ENCODE measurements at regions not wholly inside any gene's neighbourhood (a gene's known extent, or its start where the extent isn't known, plus 50 kb on each side); places are given as distances from the start of the nearest gene placed in this dataset.

DNA sequence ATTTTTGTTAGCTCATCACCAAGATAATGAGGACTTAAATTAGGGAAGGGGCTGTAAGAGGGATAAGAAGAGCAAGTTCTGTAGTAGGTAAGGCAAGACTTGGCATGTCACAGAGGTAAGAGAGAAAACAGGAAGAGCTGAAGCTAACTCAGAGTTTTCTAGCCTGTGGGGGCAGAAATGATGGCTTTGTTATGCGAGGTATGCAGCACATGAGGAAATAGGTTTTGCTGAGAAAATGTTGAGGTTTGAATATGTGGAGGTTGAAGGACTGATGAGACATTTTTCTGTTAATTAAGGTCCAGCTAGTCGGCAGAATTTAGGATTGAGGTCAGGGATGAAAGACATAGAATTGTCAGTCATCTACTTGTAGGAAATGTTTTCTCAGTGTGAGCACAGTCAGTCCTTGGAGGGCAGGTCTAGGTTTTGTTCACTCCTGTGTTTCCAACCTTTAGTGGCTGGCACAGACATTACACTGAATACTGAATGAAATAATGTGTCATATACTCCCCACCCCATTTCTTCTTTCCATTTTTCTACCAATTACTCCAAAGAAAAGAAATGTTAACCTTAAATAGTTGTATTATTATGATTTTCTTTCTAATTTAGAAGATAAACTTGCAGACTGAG is 154.0 kb upstream of the AADAT start:
- Histone ChIP-seq H3K4me3 (ENCODE audit: low read length in 2 of 2) (no peak overlapping the region), H3K36me3 (ENCODE audit: control insufficient read depth in 1 of 2, insufficient read depth in 2 of 2, low read length in 1 of 2) (no peaks in the 10 kb centered on the region), H3K27ac (ENCODE audit: low read depth in 1 of 2, low read length in 2 of 2) (no peak overlapping the region), H3K27me3 (ENCODE audit: control insufficient read depth in 1 of 2, insufficient read depth in 2 of 2, low read length in 1 of 2) (no peaks in the 10 kb centered on the region), H3K4me1 (ENCODE audit: control insufficient read depth in 1 of 2, insufficient read depth in 2 of 2, low read length in 2 of 2) (peaks cover 2 to 6% of the 10 kb centered on the region in 2 donors), H3K9me3 (ENCODE audit: control insufficient read depth, low read length) (no peaks in the 10 kb centered on the region)
- ATAC-seq (ENCODE audit: low FRiP score) (no peak), DNase-seq (no peak)
- 63 to 69% methylated on average over 2 of the region's 2 CpGs for WGBS, 2 donors
- intact Hi-C loops (cut with DNase I) = no loop called here

- H3K9me3 ChIP-seq (ENCODE audit: control insufficient read depth, low read length) = no peaks in the 10 kb centered on the region
- H3K27ac ChIP-seq (ENCODE audit: low read depth in 1 of 2, low read length in 2 of 2) = no peak overlapping the region
- no peaks in the 10 kb centered on the region for H3K27me3 ChIP-seq (ENCODE audit: control insufficient read depth in 1 of 2, insufficient read depth in 2 of 2, low read length in 1 of 2)
- intact Hi-C loops (cut with DNase I) = no loop called here
- no peaks in the 10 kb centered on the region for H3K36me3 ChIP-seq (ENCODE audit: control insufficient read depth in 1 of 2, insufficient read depth in 2 of 2, low read length in 1 of 2)
- no peak for ATAC-seq (ENCODE audit: low FRiP score)
- peaks cover 2 to 6% of the 10 kb centered on the region in 2 donors for H3K4me1 ChIP-seq (ENCODE audit: control insufficient read depth in 1 of 2, insufficient read depth in 2 of 2, low read length in 2 of 2)
- H3K4me3 ChIP-seq (ENCODE audit: low read length in 2 of 2) = no peak overlapping the region
- DNase-seq = no peak
These were observed 152.7 kb upstream of the AADAT start for GRCh38 chr4:170242471-170242870.

- intact Hi-C loops (cut with DNase I) = no loop called here
- no peaks in the 10 kb centered on the region for H3K36me3 ChIP-seq (ENCODE audit: control insufficient read depth in 1 of 2, insufficient read depth in 2 of 2, low read length in 1 of 2)
- ATAC-seq (ENCODE audit: low FRiP score) (no peak), DNase-seq (no peak)
- H3K9me3 ChIP-seq (ENCODE audit: control insufficient read depth, low read length) = no peaks in the 10 kb centered on the region
- H3K4me3 ChIP-seq (ENCODE audit: low read length in 2 of 2) = no peak overlapping the region
- WGBS, 2 donors = 79 to 85% methylated on average over 3 of the region's 3 CpGs
- H3K4me1 ChIP-seq (ENCODE audit: control insufficient read depth in 1 of 2, insufficient read depth in 2 of 2, low read length in 2 of 2) = no peaks in the 10 kb centered on the region
- H3K27ac ChIP-seq (ENCODE audit: low read depth in 1 of 2, low read length in 2 of 2) = no peak overlapping the region
- no peaks in the 10 kb centered on the region for H3K27me3 ChIP-seq (ENCODE audit: control insufficient read depth in 1 of 2, insufficient read depth in 2 of 2, low read length in 1 of 2)
These were observed 145.0 kb upstream of the AADAT start for GRCh38 chr4:170234800-170235199.

GRCh38 chr4:170231377-170231776 is 141.6 kb upstream of the AADAT start:
- intact Hi-C loops (cut with DNase I) = no loop called here
- Histone ChIP-seq H3K4me3 (ENCODE audit: low read length in 2 of 2) (no peak overlapping the region), H3K36me3 (ENCODE audit: control insufficient read depth in 1 of 2, insufficient read depth in 2 of 2, low read length in 1 of 2) (no peaks in the 10 kb centered on the region), H3K9me3 (ENCODE audit: control insufficient read depth, low read length) (no peaks in the 10 kb centered on the region), H3K4me1 (ENCODE audit: control insufficient read depth in 1 of 2, insufficient read depth in 2 of 2, low read length in 2 of 2) (no peaks in the 10 kb centered on the region), H3K27me3 (ENCODE audit: control insufficient read depth in 1 of 2, insufficient read depth in 2 of 2, low read length in 1 of 2) (peaks cover 0 to 2% of the 10 kb centered on the region in 2 donors), H3K27ac (ENCODE audit: low read depth in 1 of 2, low read length in 2 of 2) (no peak overlapping the region)
- DNase-seq (no peak), ATAC-seq (ENCODE audit: low FRiP score) (no peak)
- WGBS, 2 donors = 71 to 75% methylated on average over 1 of the region's 1 CpG

GRCh38 chr4:170230242-170230641 is 140.5 kb upstream of the AADAT start:
- ATAC-seq (ENCODE audit: low FRiP score) = no peak

DNA sequence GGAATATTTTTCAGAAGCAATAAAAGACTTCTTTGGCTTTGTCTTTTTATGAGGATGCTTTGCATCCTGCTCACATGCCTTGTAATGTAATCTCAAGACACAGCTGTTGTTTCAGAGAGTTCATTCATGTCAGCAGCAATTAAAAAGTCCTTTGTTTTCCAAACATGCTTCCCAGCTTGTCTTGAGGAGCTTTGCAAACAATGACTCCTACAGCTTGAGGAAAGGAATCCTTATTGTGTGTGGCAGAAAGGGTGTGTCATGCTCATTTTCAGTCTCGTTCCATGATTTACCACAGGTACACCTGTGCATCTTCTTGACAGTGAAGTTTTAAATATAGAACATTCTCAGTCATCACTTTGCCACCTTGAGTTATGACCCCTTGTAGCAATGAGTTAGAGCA is 139.2 kb upstream of the AADAT start:
- H3K36me3 ChIP-seq (ENCODE audit: control insufficient read depth in 1 of 2, insufficient read depth in 2 of 2, low read length in 1 of 2) = no peaks in the 10 kb centered on the region
- DNase-seq (no peak), ATAC-seq (ENCODE audit: low FRiP score) (no peak)
- no peaks in the 10 kb centered on the region for H3K9me3 ChIP-seq (ENCODE audit: control insufficient read depth, low read length)
- intact Hi-C loops (cut with DNase I) = no loop called here
- 56 to 75% methylated on average over 1 of the region's 1 CpG for WGBS, 2 donors
- H3K4me3 ChIP-seq (ENCODE audit: low read length in 2 of 2) = no peak overlapping the region
- H3K27ac ChIP-seq (ENCODE audit: low read depth in 1 of 2, low read length in 2 of 2) = no peak overlapping the region
- H3K27me3 ChIP-seq (ENCODE audit: control insufficient read depth in 1 of 2, insufficient read depth in 2 of 2, low read length in 1 of 2) = peaks cover 0 to 2% of the 10 kb centered on the region in 2 donors
- H3K4me1 ChIP-seq (ENCODE audit: control insufficient read depth in 1 of 2, insufficient read depth in 2 of 2, low read length in 2 of 2) = no peaks in the 10 kb centered on the region

More at GRCh38 chr4:170230242-170230641, 140.5 kb upstream of the AADAT start:
- Histone ChIP-seq H3K27ac (ENCODE audit: low read depth in 1 of 2, low read length in 2 of 2) (no peak overlapping the region), H3K36me3 (ENCODE audit: control insufficient read depth in 1 of 2, insufficient read depth in 2 of 2, low read length in 1 of 2) (no peaks in the 10 kb centered on the region), H3K4me3 (ENCODE audit: low read length in 2 of 2) (no peak overlapping the region), H3K4me1 (ENCODE audit: control insufficient read depth in 1 of 2, insufficient read depth in 2 of 2, low read length in 2 of 2) (no peaks in the 10 kb centered on the region), H3K9me3 (ENCODE audit: control insufficient read depth, low read length) (no peaks in the 10 kb centered on the region), H3K27me3 (ENCODE audit: control insufficient read depth in 1 of 2, insufficient read depth in 2 of 2, low read length in 1 of 2) (peaks cover 0 to 2% of the 10 kb centered on the region in 2 donors)
- WGBS, 2 donors = 34 to 41% methylated on average over 5 of the region's 5 CpGs
- intact Hi-C loops (cut with DNase I) = no loop called here
- no peak for DNase-seq

DNA sequence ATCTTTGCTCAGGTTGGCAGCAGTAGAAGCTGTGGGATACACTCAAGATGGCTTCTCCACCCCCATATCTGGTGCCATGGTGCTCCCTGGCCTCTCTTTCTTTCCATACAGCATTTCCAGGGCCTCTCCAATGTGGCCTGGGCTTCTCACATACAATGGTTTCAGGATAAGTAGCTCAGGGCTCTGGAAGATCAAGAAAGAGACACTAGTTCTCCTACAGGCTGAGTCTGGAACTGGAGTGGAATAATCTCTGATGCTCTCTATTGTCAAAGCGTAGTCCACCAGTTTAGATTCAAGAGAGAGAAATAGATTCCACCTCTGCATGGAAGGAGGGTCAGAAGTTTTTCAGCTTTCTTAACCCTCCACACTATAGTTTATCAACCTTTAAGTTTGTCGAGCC is 138.2 kb upstream of the AADAT start:
- Histone ChIP-seq H3K4me3 (ENCODE audit: low read length in 2 of 2) (no peak overlapping the region), H3K9me3 (ENCODE audit: control insufficient read depth, low read length) (no peaks in the 10 kb centered on the region), H3K4me1 (ENCODE audit: control insufficient read depth in 1 of 2, insufficient read depth in 2 of 2, low read length in 2 of 2) (no peaks in the 10 kb centered on the region), H3K36me3 (ENCODE audit: control insufficient read depth in 1 of 2, insufficient read depth in 2 of 2, low read length in 1 of 2) (no peaks in the 10 kb centered on the region), H3K27me3 (ENCODE audit: control insufficient read depth in 1 of 2, insufficient read depth in 2 of 2, low read length in 1 of 2) (peaks cover 0 to 2% of the 10 kb centered on the region in 2 donors), H3K27ac (ENCODE audit: low read depth in 1 of 2, low read length in 2 of 2) (no peak overlapping the region)
- ATAC-seq (ENCODE audit: low FRiP score) (no peak), DNase-seq (no peak)
- intact Hi-C loops (cut with DNase I) = no loop called here
- WGBS, 2 donors = 86 to 95% methylated on average over 2 of the region's 2 CpGs

GRCh38 chr4:170226288-170226687 is 136.5 kb upstream of the AADAT start:
- DNase-seq = no peak
- Histone ChIP-seq H3K27ac (ENCODE audit: low read depth in 1 of 2, low read length in 2 of 2) (no peak overlapping the region), H3K9me3 (ENCODE audit: control insufficient read depth, low read length) (peaks cover 2% of the 10 kb centered on the region), H3K4me1 (ENCODE audit: control insufficient read depth in 1 of 2, insufficient read depth in 2 of 2, low read length in 2 of 2) (no peaks in the 10 kb centered on the region), H3K27me3 (ENCODE audit: control insufficient read depth in 1 of 2, insufficient read depth in 2 of 2, low read length in 1 of 2) (peaks cover 0 to 2% of the 10 kb centered on the region in 2 donors), H3K4me3 (ENCODE audit: low read length in 2 of 2) (no peak overlapping the region), H3K36me3 (ENCODE audit: control insufficient read depth in 1 of 2, insufficient read depth in 2 of 2, low read length in 1 of 2) (no peaks in the 10 kb centered on the region)
- WGBS, 2 donors = 79 to 81% methylated on average over 2 of the region's 2 CpGs
- ATAC-seq (ENCODE audit: low FRiP score) = no peak
- intact Hi-C loops (cut with DNase I) = no loop called here

DNA sequence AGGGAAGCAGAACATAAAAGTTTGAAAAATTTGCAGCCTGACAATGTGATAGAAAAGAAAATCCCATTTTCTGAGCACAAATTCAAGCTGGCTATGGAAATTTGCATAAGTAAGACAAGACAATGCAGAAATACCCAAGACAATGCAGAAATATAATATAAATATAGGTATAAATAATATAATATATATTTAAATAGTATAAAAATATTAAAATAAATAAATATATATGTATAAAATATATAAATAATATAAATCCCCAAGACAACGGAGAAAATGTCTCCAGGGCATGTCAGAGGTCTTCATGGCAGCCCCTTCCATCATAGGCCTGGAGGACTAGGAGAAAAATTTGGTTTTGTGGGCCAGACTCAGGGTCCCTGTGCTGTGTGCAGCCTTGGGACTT is 125.0 kb upstream of the AADAT start:
- intact Hi-C loops (cut with DNase I) = no loop called here

More for the DNA sequence above, 125.0 kb upstream of the AADAT start:
- Histone ChIP-seq H3K27me3 (ENCODE audit: control insufficient read depth in 1 of 2, insufficient read depth in 2 of 2, low read length in 1 of 2) (no peaks in the 10 kb centered on the region), H3K4me3 (ENCODE audit: low read length in 2 of 2) (no peak overlapping the region), H3K4me1 (ENCODE audit: control insufficient read depth in 1 of 2, insufficient read depth in 2 of 2, low read length in 2 of 2) (no peaks in the 10 kb centered on the region), H3K27ac (ENCODE audit: low read depth in 1 of 2, low read length in 2 of 2) (no peak overlapping the region), H3K9me3 (ENCODE audit: control insufficient read depth, low read length) (no peaks in the 10 kb centered on the region), H3K36me3 (ENCODE audit: control insufficient read depth in 1 of 2, insufficient read depth in 2 of 2, low read length in 1 of 2) (no peaks in the 10 kb centered on the region)
- no peak for DNase-seq
- ATAC-seq (ENCODE audit: low FRiP score) = no peak
- WGBS, 2 donors = 58 to 72% methylated on average over 1 of the region's 1 CpG
